ENCODE measurements at regions not wholly inside any gene's neighbourhood (a gene's known extent, or its start where the extent isn't known, plus 50 kb on each side); places are given as distances from the start of the nearest gene placed in this dataset.

DNA sequence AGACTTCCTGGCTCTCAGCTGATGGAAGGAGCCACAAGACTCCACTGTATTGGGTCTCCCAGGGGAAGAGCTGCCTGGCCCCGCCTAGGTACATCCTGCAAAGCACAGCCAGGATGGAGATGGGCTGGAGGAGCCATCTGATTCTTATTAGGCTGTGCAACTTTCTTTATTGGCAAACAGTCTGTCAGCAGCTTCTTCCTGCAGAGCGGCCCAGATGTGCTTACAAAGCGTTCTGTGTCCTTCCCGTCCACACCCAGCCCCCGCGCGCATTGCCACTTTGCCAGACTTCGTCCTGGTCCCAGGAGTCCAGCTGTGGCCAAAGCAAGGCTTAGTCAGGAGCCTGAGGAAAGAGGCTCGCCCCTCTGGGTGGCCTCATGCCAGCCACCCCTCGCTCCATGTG is 409.3 kb downstream of the ZNF536 start:
- in situ Hi-C loops (cut with MboI; ENCODE audit: low pct_unique_long_range_greater_than_20kb, low sequenced_read_pairs, unreplicated experiment) = no loop called here
- DNase-seq (ENCODE audit: low spot score) = no peak
- TF ChIP-seq CTCF (IDR thresholded peaks at IDR 0.05; ENCODE audit: extremely low read depth, insufficient read depth, missing control alignments) = no peak

DNA sequence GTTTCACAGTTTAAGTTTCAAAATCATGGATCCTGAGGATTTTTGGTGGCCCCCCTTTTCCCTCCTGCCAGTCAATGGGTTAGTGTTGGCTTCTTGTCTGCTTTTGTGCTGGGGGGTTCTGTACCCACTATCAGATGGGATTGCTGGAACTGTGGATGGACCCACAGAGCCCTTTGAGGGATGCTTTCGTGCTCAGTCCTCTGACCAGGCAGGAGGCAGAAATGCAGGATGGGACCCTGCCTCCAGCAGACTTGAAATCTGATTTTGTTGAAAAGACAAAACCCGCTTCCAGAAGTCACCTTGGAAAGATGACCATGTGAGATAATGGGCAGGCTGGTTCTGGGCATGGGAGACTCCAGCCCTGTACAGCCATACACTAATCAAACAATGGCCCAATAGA is 408.9 kb downstream of the ZNF536 start:
- in situ Hi-C loops (cut with MboI; ENCODE audit: low pct_unique_long_range_greater_than_20kb, low sequenced_read_pairs, unreplicated experiment) = no loop called here
- DNase-seq (ENCODE audit: low spot score) = no peak
- TF ChIP-seq CTCF (IDR thresholded peaks at IDR 0.05; ENCODE audit: extremely low read depth, insufficient read depth, missing control alignments) = no peak

- DNase-seq (ENCODE audit: low spot score) = no peak
- in situ Hi-C loops (cut with MboI; ENCODE audit: low pct_unique_long_range_greater_than_20kb, low sequenced_read_pairs, unreplicated experiment) = no loop called here
- no peak for TF ChIP-seq CTCF (IDR thresholded peaks at IDR 0.05; ENCODE audit: extremely low read depth, insufficient read depth, missing control alignments)
Measured at GRCh38 chr19:30780456-30780855, 408.3 kb downstream of the ZNF536 start.

GRCh38 chr19:30780032-30780431 is 407.8 kb downstream of the ZNF536 start:
- in situ Hi-C loops (cut with MboI; ENCODE audit: low pct_unique_long_range_greater_than_20kb, low sequenced_read_pairs, unreplicated experiment) = no loop called here
- TF ChIP-seq CTCF (IDR thresholded peaks at IDR 0.05; ENCODE audit: extremely low read depth, insufficient read depth, missing control alignments) = no peak
- DNase-seq (ENCODE audit: low spot score) = no peak

- in situ Hi-C loops (cut with MboI; ENCODE audit: low pct_unique_long_range_greater_than_20kb, low sequenced_read_pairs, unreplicated experiment) = no loop called here
- DNase-seq (ENCODE audit: low spot score) = no peak
Measured at GRCh38 chr19:30778961-30779715, 407.0 kb downstream of the ZNF536 start.

GRCh38 chr19:30778061-30778460 is 405.9 kb downstream of the ZNF536 start:
- no peak for DNase-seq (ENCODE audit: low spot score)
- no peak for TF ChIP-seq CTCF (IDR thresholded peaks at IDR 0.05; ENCODE audit: extremely low read depth, insufficient read depth, missing control alignments)
- in situ Hi-C loops (cut with MboI; ENCODE audit: low pct_unique_long_range_greater_than_20kb, low sequenced_read_pairs, unreplicated experiment) = no loop called here

More at GRCh38 chr19:30778961-30779715, 407.0 kb downstream of the ZNF536 start:
- TF ChIP-seq CTCF (IDR thresholded peaks at IDR 0.05; ENCODE audit: extremely low read depth, insufficient read depth, missing control alignments) = no peak
